Ectodermal cell (in vitro differentiated cells): ENCODE measurements at regions not wholly inside any gene's neighbourhood (a gene's known extent, or its start where the extent isn't known, plus 50 kb on each side); places are given as distances from the start of the nearest gene placed in this dataset.

Source experiments
- H3K27ac ChIP-seq: 2 replicates; pipeline ENCODE4 v1.7.0; 2013; ENCODE audit warnings: mild to moderate bottlenecking, low read depth, low read length; ENCODE audit not compliant: insufficient read depth, poor library complexity, severe bottlenecking
- H3K27me3 ChIP-seq: 2 replicates; pipeline ENCODE4 v1.7.0; 2013; ENCODE audit warnings: mild to moderate bottlenecking, low read length; ENCODE audit not compliant: insufficient read depth, control insufficient read depth, poor library complexity, severe bottlenecking
- H3K36me3 ChIP-seq: one replicate; pipeline ENCODE4 v1.7.0; 2013; ENCODE audit warnings: low read length; ENCODE audit not compliant: control insufficient read depth, insufficient read depth
- H3K4me1 ChIP-seq: one replicate; pipeline ENCODE4 v1.7.0; 2013; ENCODE audit warnings: low read length; ENCODE audit not compliant: control insufficient read depth, insufficient read depth
- H3K4me3 ChIP-seq: 2 replicates; pipeline ENCODE4 v1.7.0; 2013; ENCODE audit warnings: low read depth, low read length, control low read depth; ENCODE audit not compliant: insufficient read depth
- H3K9me3 ChIP-seq: 2 replicates; pipeline ENCODE4 v1.7.0; 2013; ENCODE audit warnings: mild to moderate bottlenecking, low read length, moderate library complexity; ENCODE audit not compliant: control insufficient read depth
- WGBS, 2 experiments: methylation state at CpG; one replicate each; pipeline ENCODE4 v1.1.7; 2013; ENCODE audit warnings: missing lambda C conversion rate in 2 of 2; 5-methylcytosine and 5-hydroxymethylcytosine counted together

DNA sequence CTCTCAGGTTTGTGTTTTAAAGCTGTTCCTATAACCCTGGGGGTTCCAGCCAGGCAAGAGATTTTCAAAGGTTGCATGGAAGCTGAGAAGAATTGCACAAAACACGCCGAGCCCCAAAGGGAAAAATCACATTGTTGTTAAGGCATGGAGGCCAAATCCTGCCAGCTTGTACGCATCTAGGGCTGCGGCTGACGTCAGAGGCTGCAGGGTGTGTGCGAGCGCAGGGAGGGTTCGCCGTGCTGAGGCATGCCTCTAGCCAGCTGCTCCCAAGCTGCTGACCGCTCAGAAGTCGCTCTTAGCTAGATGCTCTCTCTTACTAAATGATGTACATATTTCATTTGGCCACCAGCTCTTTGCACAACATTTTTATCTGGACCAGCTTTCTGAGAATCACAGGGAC is 191.8 kb downstream of the LPIN1 start:
- no peaks in the 10 kb centered on the region for H3K27me3 ChIP-seq
- H3K4me1 ChIP-seq: no peaks in the 10 kb centered on the region
- H3K4me3 ChIP-seq: no peak overlapping the region
- 91 to 93% methylated on average over 11 of the region's 11 CpGs for WGBS, 2 experiments
- no peaks in the 10 kb centered on the region for H3K9me3 ChIP-seq
- no peaks in the 10 kb centered on the region for H3K36me3 ChIP-seq
- no peak overlapping the region for H3K27ac ChIP-seq

DNA sequence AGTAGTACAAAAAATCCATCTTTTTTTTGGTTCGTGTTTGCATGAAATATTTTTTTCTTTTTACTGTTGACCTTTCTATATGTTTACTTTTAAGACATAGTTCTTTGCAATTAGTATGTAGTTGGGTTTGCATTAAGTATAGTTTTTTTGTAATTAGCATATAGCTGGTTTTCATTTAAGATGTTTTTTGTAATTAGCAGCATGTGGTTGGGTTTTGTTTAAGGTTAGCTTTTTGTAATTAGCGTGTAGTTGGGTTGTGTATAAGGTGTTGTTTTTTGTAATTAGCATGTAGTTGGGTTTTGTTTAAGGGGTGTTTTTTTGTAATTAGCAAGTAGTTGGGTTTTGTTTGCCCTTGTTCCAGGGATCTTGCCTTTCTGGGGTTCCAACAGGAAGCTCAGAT is 193.1 kb downstream of the LPIN1 start:
- Histone ChIP-seq H3K4me1 (no peaks in the 10 kb centered on the region), H3K27ac (no peak overlapping the region), H3K4me3 (no peak overlapping the region), H3K9me3 (no peaks in the 10 kb centered on the region), H3K36me3 (no peaks in the 10 kb centered on the region), H3K27me3 (no peaks in the 10 kb centered on the region)
- 89 to 91% methylated on average over 1 of the region's 2 CpGs for WGBS, 2 experiments

DNA sequence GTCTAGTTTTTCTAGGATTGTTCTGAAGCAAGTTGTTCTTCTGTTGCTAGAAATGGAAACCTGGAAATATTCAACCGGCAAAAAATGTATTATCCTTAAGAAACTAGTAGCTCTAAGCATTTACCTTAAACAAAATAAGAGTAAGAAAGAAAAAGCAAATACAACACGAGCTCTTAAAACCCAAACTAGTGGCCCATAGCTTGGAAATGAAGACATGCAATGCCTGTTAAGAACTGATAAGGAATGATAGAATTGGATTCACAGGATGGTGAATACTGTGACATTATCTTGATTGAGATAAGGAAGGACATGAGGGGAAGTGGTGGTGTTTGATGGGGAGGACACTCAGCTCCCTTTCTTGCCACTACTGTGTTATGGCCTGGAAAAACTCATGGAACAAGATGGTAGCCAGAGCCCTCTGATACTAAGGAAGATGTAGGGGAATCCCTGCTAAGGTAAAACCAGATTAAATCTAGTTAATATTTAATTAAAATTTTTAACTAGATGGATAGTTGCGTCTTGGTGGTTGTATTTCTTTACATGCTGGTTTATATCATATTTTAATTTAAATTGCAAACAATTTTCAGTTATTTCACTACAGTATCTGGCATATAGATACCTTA is 193.8 kb downstream of the LPIN1 start:
- no peaks in the 10 kb centered on the region for H3K9me3 ChIP-seq
- no peak overlapping the region for H3K4me3 ChIP-seq
- no peaks in the 10 kb centered on the region for H3K27me3 ChIP-seq
- no peaks in the 10 kb centered on the region for H3K36me3 ChIP-seq
- no peak overlapping the region for H3K27ac ChIP-seq
- WGBS, 2 experiments: 96 to 98% methylated on average over 1 to 2 of the region's 3 CpGs
- H3K4me1 ChIP-seq: no peaks in the 10 kb centered on the region

DNA sequence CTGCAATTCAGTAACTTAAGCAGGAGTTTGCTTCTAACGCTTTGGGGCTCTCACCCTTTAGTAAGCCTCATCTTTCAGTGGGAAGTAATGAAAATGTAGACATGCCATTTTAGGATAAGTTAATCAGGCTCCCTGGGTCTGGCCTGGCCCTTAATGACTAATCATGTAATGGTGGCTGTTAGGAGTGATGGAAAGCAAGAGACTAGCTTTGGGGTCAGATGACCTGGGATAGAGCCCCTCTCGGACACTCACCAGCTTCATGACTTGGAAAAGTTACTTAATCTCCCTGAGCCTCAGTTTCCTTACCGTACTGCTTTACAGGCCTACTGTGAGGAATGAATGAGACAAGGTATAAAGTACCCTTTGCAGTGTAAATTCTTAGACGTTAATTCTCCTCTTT is 194.4 kb downstream of the LPIN1 start:
- no peak overlapping the region for H3K27ac ChIP-seq
- H3K9me3 ChIP-seq: no peaks in the 10 kb centered on the region
- no peak overlapping the region for H3K4me3 ChIP-seq
- 88 to 97% methylated on average over 4 of the region's 4 CpGs for WGBS, 2 experiments
- H3K4me1 ChIP-seq: no peaks in the 10 kb centered on the region
- H3K27me3 ChIP-seq: no peaks in the 10 kb centered on the region
- no peaks in the 10 kb centered on the region for H3K36me3 ChIP-seq

DNA sequence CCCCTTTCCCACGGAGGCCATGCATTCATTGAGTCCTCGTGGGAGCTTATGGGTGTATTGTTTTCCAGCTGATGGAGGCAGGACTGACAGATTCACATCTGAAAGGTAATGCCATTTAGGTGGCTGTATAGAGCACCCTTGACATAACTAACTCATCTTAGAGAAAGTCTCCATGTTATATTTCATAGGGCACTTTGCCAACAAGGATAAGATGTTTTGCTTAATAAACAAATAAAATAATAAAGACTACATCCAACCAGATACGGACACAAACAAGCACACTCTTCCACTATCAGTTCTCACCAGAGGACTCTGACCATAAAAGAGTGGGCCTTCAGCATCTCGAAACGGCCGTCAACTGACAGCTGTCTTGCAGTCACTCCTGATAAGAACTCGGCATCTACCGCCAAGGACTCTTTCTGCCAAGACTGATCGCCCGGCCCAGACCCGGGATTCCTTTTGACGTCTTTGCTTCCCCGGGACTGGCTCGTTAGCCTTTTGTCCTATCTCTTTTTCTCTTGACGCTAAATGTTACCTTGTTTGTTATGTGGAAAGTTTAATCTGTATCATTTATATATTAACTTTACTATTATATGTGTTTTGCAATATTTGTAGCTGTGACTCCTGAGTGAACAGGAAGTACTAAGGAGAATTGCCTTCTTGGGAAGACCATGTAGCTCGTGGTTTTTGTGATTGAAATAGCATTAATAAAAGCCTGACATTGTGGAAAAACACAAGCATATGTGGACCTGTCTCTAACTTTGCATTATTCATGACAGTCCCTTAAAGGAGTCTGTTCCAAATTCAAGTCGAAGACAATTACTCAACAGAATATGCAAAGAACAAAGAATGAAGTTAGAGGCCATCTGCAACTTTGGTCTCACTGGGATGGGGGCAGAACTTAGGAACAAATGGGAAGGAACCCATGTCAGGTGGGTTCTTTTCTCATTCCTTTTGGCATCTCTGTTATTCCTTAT is 195.1 kb downstream of the LPIN1 start:
- 91 to 95% methylated on average over 15 to 16 of the region's 17 CpGs for WGBS, 2 experiments
- H3K27ac ChIP-seq: no peak overlapping the region
- no peak overlapping the region for H3K4me3 ChIP-seq

DNA sequence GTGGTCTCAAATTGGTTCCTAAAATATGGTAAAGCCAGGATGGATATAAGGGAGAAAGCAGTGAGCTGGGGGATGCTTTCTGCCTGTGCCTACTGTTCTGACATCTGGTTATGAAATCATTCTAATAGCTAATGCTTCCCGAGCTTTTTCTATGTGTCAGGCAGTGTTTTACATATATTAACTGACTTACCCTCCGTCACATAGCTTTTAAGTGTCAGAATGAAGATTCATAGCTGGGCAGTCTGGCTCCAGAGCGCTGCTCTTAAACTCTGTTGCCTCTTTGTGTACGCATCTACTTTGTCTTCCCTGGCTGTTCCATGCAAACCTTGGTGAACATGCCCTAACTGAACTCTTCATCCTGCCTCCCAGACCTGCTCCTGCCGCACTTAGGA is 195.7 kb downstream of the LPIN1 start:
- no peaks in the 10 kb centered on the region for H3K27me3 ChIP-seq
- no peaks in the 10 kb centered on the region for H3K36me3 ChIP-seq
- no peaks in the 10 kb centered on the region for H3K4me1 ChIP-seq
- no peak overlapping the region for H3K27ac ChIP-seq
- WGBS, 2 experiments: 94% methylated on average over 5 of the region's 5 CpGs
- H3K9me3 ChIP-seq: no peaks in the 10 kb centered on the region
- no peak overlapping the region for H3K4me3 ChIP-seq

More for the DNA sequence above, 195.1 kb downstream of the LPIN1 start:
- Histone ChIP-seq H3K27me3 (no peaks in the 10 kb centered on the region), H3K36me3 (no peaks in the 10 kb centered on the region), H3K9me3 (no peaks in the 10 kb centered on the region), H3K4me1 (no peaks in the 10 kb centered on the region)

DNA sequence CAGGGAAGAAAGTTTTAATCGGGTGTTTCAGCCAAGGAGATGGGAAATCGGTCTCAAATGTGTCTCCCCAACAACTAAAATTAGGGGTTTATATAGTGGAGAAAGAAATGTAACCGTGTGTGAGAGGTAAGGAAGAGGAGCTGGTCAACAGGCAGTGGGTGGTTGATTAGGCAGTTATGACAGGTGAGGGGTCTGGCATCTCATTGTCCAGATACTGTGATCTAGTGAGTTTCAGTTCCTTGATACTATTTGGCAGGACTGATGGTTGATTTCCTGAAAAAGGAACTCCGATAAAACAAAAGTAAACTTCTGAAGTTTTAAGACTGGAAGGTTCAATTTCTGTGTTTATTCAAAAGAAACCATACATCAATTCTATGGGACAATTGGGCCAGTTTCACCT is 197.9 kb downstream of the LPIN1 start:
- Histone ChIP-seq H3K4me1 (no peaks in the 10 kb centered on the region), H3K9me3 (no peaks in the 10 kb centered on the region), H3K36me3 (no peaks in the 10 kb centered on the region), H3K27me3 (no peaks in the 10 kb centered on the region), H3K4me3 (no peak overlapping the region), H3K27ac (no peak overlapping the region)
- WGBS, 2 experiments: 91 to 94% methylated on average over 4 of the region's 4 CpGs

DNA sequence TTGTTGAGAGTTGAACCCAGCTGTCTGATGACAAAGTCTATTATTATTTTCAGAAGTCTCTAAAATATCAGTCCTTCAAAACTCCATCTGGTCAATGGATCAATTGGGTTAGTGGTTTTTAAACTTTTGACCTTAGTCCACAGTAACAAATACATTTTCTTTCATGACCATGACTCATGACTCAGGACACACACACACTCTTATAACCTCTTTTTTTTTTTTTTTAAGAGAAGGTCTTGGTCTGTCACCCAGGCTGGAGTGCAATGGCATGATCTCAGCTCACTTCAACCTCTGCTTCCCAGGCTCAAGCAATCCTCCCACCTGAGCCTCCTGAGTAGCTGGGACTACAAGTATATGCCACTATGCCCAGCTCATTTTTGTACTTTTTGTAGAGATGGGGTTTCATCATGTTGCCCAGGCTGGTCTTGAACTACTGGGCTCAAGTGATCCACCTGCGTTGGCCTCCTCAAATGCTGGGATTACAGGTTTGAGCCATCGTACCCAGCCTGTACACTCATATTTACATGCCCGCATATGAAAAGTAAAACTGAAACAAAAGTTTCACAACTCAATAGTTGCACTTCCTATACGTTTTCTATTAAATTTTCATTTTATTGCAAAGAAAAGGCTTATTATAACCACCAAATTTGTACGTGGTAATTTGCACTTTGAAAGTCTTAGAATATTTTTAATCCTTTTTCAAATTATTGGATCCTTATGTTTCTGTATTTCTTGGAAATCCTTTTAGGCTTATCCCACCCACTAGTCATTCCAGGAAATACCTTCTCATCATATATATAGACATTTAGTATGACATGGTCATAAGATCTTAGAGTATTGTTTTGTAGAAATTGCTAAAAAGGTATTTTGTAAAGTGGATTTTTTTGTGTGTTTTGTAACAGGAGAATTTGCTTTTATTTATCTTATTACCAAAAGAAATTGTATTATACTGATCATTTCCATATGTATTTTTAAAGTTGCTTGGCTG is 199.0 kb downstream of the LPIN1 start:
- no peaks in the 10 kb centered on the region for H3K27me3 ChIP-seq
- no peaks in the 10 kb centered on the region for H3K4me1 ChIP-seq
- 94 to 98% methylated on average over 4 to 5 of the region's 5 CpGs for WGBS, 2 experiments
- no peak overlapping the region for H3K4me3 ChIP-seq
- H3K9me3 ChIP-seq: no peaks in the 10 kb centered on the region
- no peaks in the 10 kb centered on the region for H3K36me3 ChIP-seq
- H3K27ac ChIP-seq: no peak overlapping the region

DNA sequence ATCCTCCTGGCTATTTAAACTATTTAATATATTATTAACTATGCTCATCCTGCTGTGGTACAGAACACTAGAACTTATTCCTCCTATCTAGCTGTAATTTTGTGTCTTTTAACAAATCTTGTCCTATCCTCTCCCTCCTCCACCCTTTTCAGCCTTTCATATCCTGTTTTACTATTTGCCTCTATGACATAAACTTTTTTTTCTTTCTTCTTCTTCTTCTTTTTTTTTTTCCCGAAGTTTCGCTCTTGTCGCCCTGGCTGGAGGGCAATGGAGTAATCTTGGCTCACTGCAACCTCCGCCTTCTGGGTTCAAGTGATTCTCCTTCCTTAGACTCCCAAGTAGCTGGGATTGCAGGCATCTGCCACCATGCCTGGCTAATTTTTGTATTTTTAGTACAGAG is 201.5 kb downstream of the LPIN1 start:
- H3K4me1 ChIP-seq: no peaks in the 10 kb centered on the region
- no peaks in the 10 kb centered on the region for H3K36me3 ChIP-seq
- no peaks in the 10 kb centered on the region for H3K27me3 ChIP-seq
- WGBS, 2 experiments: 87 to 88% methylated on average over 4 of the region's 4 CpGs
- H3K9me3 ChIP-seq: no peaks in the 10 kb centered on the region
- no peak overlapping the region for H3K27ac ChIP-seq
- H3K4me3 ChIP-seq: no peak overlapping the region
